ENCODE measurements at regions not wholly inside any gene's neighbourhood (a gene's known extent, or its start where the extent isn't known, plus 50 kb on each side); places are given as distances from the start of the nearest gene placed in this dataset.

DNA sequence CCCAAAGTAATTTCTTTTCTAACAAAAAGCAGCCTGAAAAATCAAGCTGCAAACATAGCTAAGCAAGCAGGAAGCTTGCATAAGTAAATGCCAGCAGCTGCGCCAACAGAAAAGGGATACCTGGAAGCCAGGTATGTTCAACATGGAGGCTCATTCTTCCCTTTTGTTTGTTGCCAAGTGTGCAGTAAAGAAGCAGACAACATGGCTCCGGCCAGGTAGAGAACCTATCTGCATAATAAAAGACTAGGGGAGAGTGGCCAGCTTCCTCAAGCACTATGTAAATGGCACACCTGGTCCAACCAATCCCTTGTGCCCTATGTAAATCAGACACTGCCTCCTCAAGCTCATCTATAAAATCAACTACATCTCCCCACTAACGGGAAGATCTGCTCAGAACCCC, 1407.0 kb downstream of the CDH11 start:
- TF ChIP-seq, protein P1, sequence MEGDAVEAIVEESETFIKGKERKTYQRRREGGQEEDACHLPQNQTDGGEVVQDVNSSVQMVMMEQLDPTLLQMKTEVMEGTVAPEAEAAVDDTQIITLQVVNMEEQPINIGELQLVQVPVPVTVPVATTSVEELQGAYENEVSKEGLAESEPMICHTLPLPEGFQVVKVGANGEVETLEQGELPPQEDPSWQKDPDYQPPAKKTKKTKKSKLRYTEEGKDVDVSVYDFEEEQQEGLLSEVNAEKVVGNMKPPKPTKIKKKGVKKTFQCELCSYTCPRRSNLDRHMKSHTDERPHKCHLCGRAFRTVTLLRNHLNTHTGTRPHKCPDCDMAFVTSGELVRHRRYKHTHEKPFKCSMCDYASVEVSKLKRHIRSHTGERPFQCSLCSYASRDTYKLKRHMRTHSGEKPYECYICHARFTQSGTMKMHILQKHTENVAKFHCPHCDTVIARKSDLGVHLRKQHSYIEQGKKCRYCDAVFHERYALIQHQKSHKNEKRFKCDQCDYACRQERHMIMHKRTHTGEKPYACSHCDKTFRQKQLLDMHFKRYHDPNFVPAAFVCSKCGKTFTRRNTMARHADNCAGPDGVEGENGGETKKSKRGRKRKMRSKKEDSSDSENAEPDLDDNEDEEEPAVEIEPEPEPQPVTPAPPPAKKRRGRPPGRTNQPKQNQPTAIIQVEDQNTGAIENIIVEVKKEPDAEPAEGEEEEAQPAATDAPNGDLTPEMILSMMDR (conservative IDR thresholded peaks at IDR 0.05): no peak
- no peak for TF ChIP-seq ZFX (IDR thresholded peaks at IDR 0.05)

All from C4-2B (cell line).